Activated CD4-positive, alpha-beta T cell treated with anti-CD3 and anti-CD28 coated beads, Interleukin-2, amount 10 ng/mL, durations not matched to agents 7 days and 5 days (primary cell): ENCODE measurements at regions not wholly inside any gene's neighbourhood (a gene's known extent, or its start where the extent isn't known, plus 50 kb on each side); places are given as distances from the start of the nearest gene placed in this dataset.

ENCODE experiments used
- CTCF ChIA-PET: fragments of 350-600 bp; sonication (Branson Sonifier 250); formaldehyde crosslinking; loops from one replicate; lab custom pipeline; 2021; ENCODE audit warnings: antibody characterized with exemption; lab: Charles Lee
- POLR2A ChIA-PET: fragments of 350-600 bp; sonication (Branson Sonifier 250); formaldehyde crosslinking; loops from one replicate; lab custom pipeline; 2021; ENCODE audit warnings: antibody characterized with exemption; lab: Charles Lee
- DNase-seq: peaks from one replicate; pipeline ENCODE4 v3.0.0-alpha.2; 2020
- H3K27ac Mint-ChIP-seq: one replicate; pipeline ENCODE4 v1.8.0; 2021; ENCODE audit warnings: mild to moderate bottlenecking, moderate library complexity, mixed read lengths
- H3K27me3 Mint-ChIP-seq: one replicate; pipeline ENCODE4 v1.8.0; 2021; ENCODE audit warnings: mixed read lengths
- H3K36me3 Mint-ChIP-seq: one replicate; pipeline ENCODE4 v1.8.0; 2021; ENCODE audit warnings: low read depth, mixed read lengths
- H3K4me1 Mint-ChIP-seq: one replicate; pipeline ENCODE4 v1.8.0; 2021; ENCODE audit warnings: mixed read lengths
- H3K4me3 Mint-ChIP-seq: one replicate; pipeline ENCODE4 v1.8.0; 2021; ENCODE audit warnings: mild to moderate bottlenecking, moderate library complexity, mixed read lengths
- H3K9me3 Mint-ChIP-seq: one replicate; pipeline ENCODE4 v1.8.0; 2021; ENCODE audit warnings: mixed read lengths

GRCh38 chr12:75852143-75852542 is 179.4 kb downstream of the PHLDA1 start:
- Mint-ChIP-seq H3K27me3 (peaks cover 29% of the 10 kb centered on the region), H3K36me3 (no peaks in the 10 kb centered on the region), H3K4me3 (no peak overlapping the region), H3K9me3 (no peaks in the 10 kb centered on the region), H3K4me1 (peaks cover 2% of the 10 kb centered on the region), H3K27ac (no peak overlapping the region)
- DNase-seq: no peak
- ChIA-PET POLR2A (no interaction called here), CTCF (interaction anchor here (1.4 kb wide), 1 partner anchor 13 kb away, joined by 3 read pairs; no protein-coding TSS in a partner anchor)

DNA sequence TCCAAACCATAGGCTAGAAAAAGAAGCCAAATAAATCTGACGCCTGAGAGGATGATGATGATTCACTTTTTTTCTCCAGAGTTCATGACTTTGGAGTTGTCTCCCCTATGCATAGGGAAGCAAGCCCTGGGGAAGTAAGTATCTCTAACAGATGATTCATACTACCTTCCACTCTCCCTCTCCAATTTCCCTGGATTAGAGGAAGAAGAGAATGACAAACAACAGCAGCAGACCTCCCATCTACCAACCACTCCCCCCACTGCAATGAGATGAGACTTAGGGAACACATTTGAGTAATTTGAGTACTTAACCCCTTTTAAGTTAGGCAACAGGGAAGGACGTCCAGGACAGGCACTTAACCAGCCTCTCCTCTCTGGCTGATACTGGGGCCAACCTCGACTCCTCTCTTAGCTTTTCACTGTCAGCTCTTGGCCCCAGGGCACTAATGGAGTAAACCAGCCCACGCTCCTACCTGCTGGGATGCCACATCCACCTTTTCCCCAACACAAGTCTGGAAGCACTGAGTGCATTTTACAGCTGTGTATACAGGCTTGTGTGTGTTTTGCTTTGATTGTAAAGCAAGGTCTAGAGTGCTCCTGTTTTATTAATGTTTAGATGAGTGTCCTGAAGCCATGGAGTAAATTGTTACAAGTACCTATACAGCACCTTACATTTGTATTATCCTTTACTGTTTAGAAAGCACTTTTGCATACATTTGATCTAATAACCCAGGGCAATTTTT is 180.7 kb downstream of the PHLDA1 start:
- ChIA-PET CTCF (no interaction called here), POLR2A (no interaction called here)
- no peak overlapping the region for H3K4me3 Mint-ChIP-seq
- peaks cover 29% of the 10 kb centered on the region for H3K27me3 Mint-ChIP-seq
- H3K4me1 Mint-ChIP-seq: peaks cover 2% of the 10 kb centered on the region
- H3K9me3 Mint-ChIP-seq: peaks cover 4% of the 10 kb centered on the region
- no peak overlapping the region for H3K27ac Mint-ChIP-seq
- no peaks in the 10 kb centered on the region for H3K36me3 Mint-ChIP-seq
- no peak for DNase-seq

GRCh38 chr12:75848961-75849360 is 182.6 kb downstream of the PHLDA1 start:
- peaks cover 2% of the 10 kb centered on the region for H3K4me1 Mint-ChIP-seq
- ChIA-PET POLR2A (no interaction called here), CTCF (interaction anchor here (1.1 to 1.7 kb wide), 3 partner anchors 11 to 182 kb away, joined by 3 to 6 read pairs (median 6); partner anchors contain the start of gene PHLDA1)
- H3K27me3 Mint-ChIP-seq: peaks cover 21% of the 10 kb centered on the region
- H3K27ac Mint-ChIP-seq: no peak overlapping the region
- H3K36me3 Mint-ChIP-seq: no peaks in the 10 kb centered on the region
- peaks cover 5% of the 10 kb centered on the region for H3K9me3 Mint-ChIP-seq
- DNase-seq: no peak
- no peak overlapping the region for H3K4me3 Mint-ChIP-seq

GRCh38 chr12:75848431-75848925 is 183.1 kb downstream of the PHLDA1 start:
- Mint-ChIP-seq H3K9me3 (peaks cover 10% of the 10 kb centered on the region), H3K4me3 (no peak overlapping the region), H3K27me3 (peaks cover 23% of the 10 kb centered on the region), H3K4me1 (peaks cover 2% of the 10 kb centered on the region), H3K27ac (no peak overlapping the region), H3K36me3 (no peaks in the 10 kb centered on the region)
- no peak for DNase-seq
- POLR2A ChIA-PET: no interaction called here
- CTCF ChIA-PET: interaction anchor here (1.1 to 1.7 kb wide), 3 partner anchors 11 to 182 kb away, joined by 3 to 6 read pairs (median 6); partner anchors contain the start of gene PHLDA1

DNA sequence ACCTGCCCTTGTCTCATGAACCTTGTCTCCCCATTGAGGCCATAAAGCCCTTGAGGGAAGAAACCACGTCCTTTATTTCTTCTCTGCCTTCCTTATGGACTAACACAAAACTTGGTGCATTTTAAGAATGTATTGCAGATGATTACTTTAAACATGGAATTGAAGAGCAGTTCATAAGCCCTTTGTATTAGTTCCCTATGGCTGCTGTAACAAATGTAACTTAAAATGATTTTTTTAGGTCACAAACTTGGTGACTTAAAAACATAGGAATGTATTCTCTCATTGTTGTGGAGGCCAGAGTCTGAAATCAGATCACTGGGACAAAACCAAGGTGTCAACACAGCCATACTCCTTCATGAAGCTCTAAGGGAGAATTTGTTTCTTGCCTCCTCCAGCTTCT is 185.5 kb downstream of the PHLDA1 start:
- POLR2A ChIA-PET: no interaction called here
- no peaks in the 10 kb centered on the region for H3K36me3 Mint-ChIP-seq
- peaks cover 2% of the 10 kb centered on the region for H3K4me1 Mint-ChIP-seq
- H3K9me3 Mint-ChIP-seq: peaks cover 10% of the 10 kb centered on the region
- CTCF ChIA-PET: interaction anchor here (1.0 kb wide), 1 partner anchor 9 kb away, joined by 3 read pairs; no protein-coding TSS in a partner anchor
- H3K27ac Mint-ChIP-seq: no peak overlapping the region
- H3K27me3 Mint-ChIP-seq: peaks cover 7% of the 10 kb centered on the region
- no peak for DNase-seq
- H3K4me3 Mint-ChIP-seq: no peak overlapping the region

- no peak for DNase-seq
- POLR2A ChIA-PET: no interaction called here
- Mint-ChIP-seq H3K36me3 (no peaks in the 10 kb centered on the region), H3K27ac (no peak overlapping the region), H3K4me1 (no peaks in the 10 kb centered on the region), H3K9me3 (peaks cover 10% of the 10 kb centered on the region), H3K4me3 (no peak overlapping the region), H3K27me3 (peaks cover 7% of the 10 kb centered on the region)
- CTCF ChIA-PET: interaction anchor here (1.4 kb wide), 1 partner anchor 36 kb away, joined by 3 read pairs; no protein-coding TSS in a partner anchor
These were observed 186.6 kb downstream of the PHLDA1 start for GRCh38 chr12:75844985-75845384.

DNA sequence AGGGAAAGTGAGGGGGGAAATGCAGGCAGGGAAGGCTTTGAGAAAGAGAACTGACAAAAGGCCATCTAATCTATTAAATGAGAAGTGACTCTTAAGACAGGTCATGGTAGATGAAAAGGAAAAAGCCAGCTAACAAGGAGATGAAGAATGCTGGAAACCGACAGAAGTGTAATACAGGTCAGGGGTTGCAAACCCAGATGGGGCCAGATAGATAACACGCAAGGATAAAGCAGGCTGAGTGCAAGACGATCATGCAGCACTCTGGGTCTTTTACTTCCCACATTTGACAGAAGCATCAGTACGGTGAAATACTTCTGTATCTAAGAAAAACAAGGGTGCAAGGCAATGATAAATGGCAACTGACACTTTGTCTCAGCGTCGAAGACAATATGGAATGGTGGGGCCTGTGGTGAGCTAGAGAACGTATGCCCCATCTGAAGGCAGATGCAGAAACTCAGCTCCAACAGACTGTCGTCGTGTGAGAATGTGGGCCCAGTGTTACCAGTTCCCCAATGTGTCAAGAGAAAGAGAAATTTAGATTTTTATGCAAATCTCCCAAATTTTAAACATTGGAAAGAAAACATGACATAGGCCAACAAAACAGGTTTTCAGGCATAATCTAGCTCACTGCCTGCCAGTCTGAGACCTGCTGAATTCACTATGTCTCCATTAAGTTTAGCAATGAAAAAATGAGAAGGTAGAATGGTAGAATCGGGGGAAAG is 187.4 kb downstream of the PHLDA1 start:
- ChIA-PET POLR2A (no interaction called here), CTCF (interaction anchor here (1.4 kb wide), 1 partner anchor 35 kb away, joined by 3 read pairs; no protein-coding TSS in a partner anchor)
- Mint-ChIP-seq H3K27ac (no peak overlapping the region), H3K4me3 (no peak overlapping the region), H3K27me3 (peaks cover 7% of the 10 kb centered on the region), H3K4me1 (no peaks in the 10 kb centered on the region), H3K9me3 (peaks cover 10% of the 10 kb centered on the region), H3K36me3 (no peaks in the 10 kb centered on the region)
- no peak for DNase-seq

- Mint-ChIP-seq H3K27ac (no peak overlapping the region), H3K4me1 (no peaks in the 10 kb centered on the region), H3K36me3 (no peaks in the 10 kb centered on the region), H3K27me3 (peaks cover 7% of the 10 kb centered on the region), H3K9me3 (peaks cover 10% of the 10 kb centered on the region), H3K4me3 (no peak overlapping the region)
- ChIA-PET CTCF (interaction anchor here (0.6 kb wide), 1 partner anchor 1737 kb away, joined by 3 read pairs; no protein-coding TSS in a partner anchor), POLR2A (no interaction called here)
- DNase-seq: no peak
These were observed 189.5 kb downstream of the PHLDA1 start for GRCh38 chr12:75842090-75842489.

DNA sequence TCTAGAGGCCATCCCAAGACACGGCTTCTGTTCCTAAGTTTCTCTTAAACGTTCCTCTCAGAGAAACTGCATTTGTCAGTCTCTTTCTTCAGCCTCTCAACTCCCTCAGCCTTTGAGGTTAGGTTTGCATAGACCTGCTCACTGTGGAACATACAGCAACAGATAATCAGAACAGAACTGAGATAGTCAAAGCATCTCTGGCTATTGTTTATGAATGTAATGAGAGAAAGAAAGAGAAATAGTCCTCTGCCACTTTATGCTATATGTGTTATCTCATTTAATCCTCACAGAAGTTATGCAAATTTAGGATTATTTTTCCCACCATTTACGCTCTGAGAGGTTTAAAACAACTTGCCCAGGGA is 190.6 kb downstream of the PHLDA1 start:
- POLR2A ChIA-PET: no interaction called here
- no peak overlapping the region for H3K27ac Mint-ChIP-seq

GRCh38 chr12:75838309-75838708 is 193.3 kb downstream of the PHLDA1 start:
- H3K36me3 Mint-ChIP-seq: no peaks in the 10 kb centered on the region
- ChIA-PET POLR2A (no interaction called here), CTCF (interaction anchor here (1.4 kb wide), 1 partner anchor 10 kb away, joined by 6 read pairs; no protein-coding TSS in a partner anchor)
- H3K9me3 Mint-ChIP-seq: no peaks in the 10 kb centered on the region
- no peak overlapping the region for H3K4me3 Mint-ChIP-seq
- no peaks in the 10 kb centered on the region for H3K4me1 Mint-ChIP-seq
- H3K27me3 Mint-ChIP-seq: peaks cover 3% of the 10 kb centered on the region
- DNase-seq: no peak
- no peak overlapping the region for H3K27ac Mint-ChIP-seq

More for the DNA sequence above, 190.6 kb downstream of the PHLDA1 start:
- H3K4me1 Mint-ChIP-seq: no peaks in the 10 kb centered on the region
- no peak for DNase-seq
- CTCF ChIA-PET: interaction anchor here (0.9 kb wide), 1 partner anchor 25 kb away, joined by 3 read pairs; no protein-coding TSS in a partner anchor
- peaks cover 6% of the 10 kb centered on the region for H3K9me3 Mint-ChIP-seq
- no peak overlapping the region for H3K4me3 Mint-ChIP-seq
- H3K27me3 Mint-ChIP-seq: peaks cover 9% of the 10 kb centered on the region
- no peaks in the 10 kb centered on the region for H3K36me3 Mint-ChIP-seq

DNA sequence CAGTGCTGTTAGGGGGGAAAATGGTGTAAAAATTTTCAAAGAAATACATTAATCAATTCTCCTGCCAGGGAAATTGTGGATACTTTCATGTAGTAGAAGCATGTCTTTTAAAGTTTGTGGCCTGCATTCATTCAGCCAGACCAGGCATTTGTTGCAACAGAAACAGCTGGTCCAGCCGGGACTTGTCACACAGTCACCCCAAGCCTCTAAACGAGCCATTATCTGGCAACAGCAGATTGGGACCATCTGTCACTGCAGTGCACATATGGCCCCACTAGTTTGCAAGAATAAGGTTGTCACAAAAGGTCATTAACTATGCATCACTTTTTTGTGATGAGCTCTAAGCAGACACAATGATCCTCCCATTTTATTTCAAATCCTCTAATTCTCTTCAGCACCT is 193.9 kb downstream of the PHLDA1 start:
- H3K9me3 Mint-ChIP-seq: no peaks in the 10 kb centered on the region
- CTCF ChIA-PET: interaction anchor here (0.7 to 1.4 kb wide), 3 partner anchors 9 to 100 kb away, joined by 3 to 6 read pairs (median 3); no protein-coding TSS in a partner anchor

GRCh38 chr12:75836533-75836932 is 195.0 kb downstream of the PHLDA1 start:
- no peak for DNase-seq
- CTCF ChIA-PET: no interaction called here
- POLR2A ChIA-PET: no interaction called here
- Mint-ChIP-seq H3K4me1 (no peaks in the 10 kb centered on the region), H3K9me3 (no peaks in the 10 kb centered on the region), H3K36me3 (no peaks in the 10 kb centered on the region), H3K27ac (no peak overlapping the region), H3K27me3 (peaks cover 5% of the 10 kb centered on the region), H3K4me3 (no peak overlapping the region)

More for the DNA sequence above, 193.9 kb downstream of the PHLDA1 start:
- H3K27me3 Mint-ChIP-seq: peaks cover 5% of the 10 kb centered on the region
- no peak for DNase-seq
- POLR2A ChIA-PET: no interaction called here
- no peak overlapping the region for H3K27ac Mint-ChIP-seq
- H3K36me3 Mint-ChIP-seq: no peaks in the 10 kb centered on the region
- no peaks in the 10 kb centered on the region for H3K4me1 Mint-ChIP-seq
- no peak overlapping the region for H3K4me3 Mint-ChIP-seq
